SU-DHL-6 (cell line): ENCODE measurements at regions not wholly inside any gene's neighbourhood (a gene's known extent, or its start where the extent isn't known, plus 50 kb on each side); places are given as distances from the start of the nearest gene placed in this dataset.

Source experiments
- H2AFZ ChIP-seq: fragments of 200-600 bp; sonication (generic); 2 replicates; pipeline ENCODE4 v1.6.1; 2014; ENCODE audit warnings: low read depth, mild to moderate bottlenecking, moderate library complexity, mixed read lengths, antibody characterized with exemption, low read length; ENCODE audit not compliant: severe bottlenecking
- H3F3A ChIP-seq: fragments of 200-600 bp; shearing (Covaris generic); 2 replicates; pipeline ENCODE4 v1.6.0; 2016; ENCODE audit warnings: antibody characterized with exemption, mild to moderate bottlenecking; ENCODE audit not compliant: insufficient read depth
- H3K27ac ChIP-seq: fragments of 200-600 bp; sonication (generic); 2 replicates; pipeline ENCODE4 v1.5.1; 2016; ENCODE audit warnings: low read depth, mild to moderate bottlenecking, low read length, moderate library complexity, mixed read lengths
- H3K27me3 ChIP-seq: fragments of 200-600 bp; sonication (generic), shearing (Covaris generic); 2 replicates; pipeline ENCODE4 v1.6.0; 2014; ENCODE audit warnings: mild to moderate bottlenecking, low read length
- H3K36me3 ChIP-seq: fragments of 200-600 bp; sonication (generic); 2 replicates; pipeline ENCODE4 v1.6.1; 2014; ENCODE audit warnings: mild to moderate bottlenecking, low read length, mixed read lengths
- H3K4me2 ChIP-seq: fragments of 300-600, 200-600 bp; shearing (Covaris generic), sonication (generic); 2 replicates; pipeline ENCODE4 v1.6.0; 2014; ENCODE audit warnings: low read length, low read depth, mild to moderate bottlenecking; ENCODE audit not compliant: poor library complexity, severe bottlenecking
- H3K4me3 ChIP-seq: fragments of 200-600 bp; sonication (generic); 2 replicates; pipeline ENCODE4 v1.5.1; 2014; ENCODE audit warnings: antibody characterized with exemption, low read length, mild to moderate bottlenecking, mixed read lengths; ENCODE audit not compliant: insufficient read depth, poor library complexity, severe bottlenecking
- H3K79me2 ChIP-seq: fragments of 200-600 bp; sonication (generic); 2 replicates; pipeline ENCODE4 v1.6.1; 2014; ENCODE audit warnings: mild to moderate bottlenecking, low read length, moderate library complexity; ENCODE audit not compliant: insufficient read depth
- H3K9ac ChIP-seq: fragments of 200-600 bp; sonication (generic); 2 replicates; pipeline ENCODE4 v1.7.0; 2014; ENCODE audit warnings: mild to moderate bottlenecking, low read length
- H3K9me2 ChIP-seq: fragments of 200-600 bp; sonication (generic); replicated peaks from 2 replicates; pipeline ENCODE4 v1.6.1; 2014; ENCODE audit warnings: low read length; ENCODE audit not compliant: insufficient read depth
- H3K9me3 ChIP-seq: fragments of 200-600 bp; sonication (generic); 2 replicates; pipeline ENCODE4 v1.6.1; 2014; ENCODE audit warnings: low read length, mixed read lengths; ENCODE audit not compliant: insufficient read depth
- H4K20me1 ChIP-seq: fragments of 200-600 bp; sonication (generic); 2 replicates; pipeline ENCODE4 v1.6.1; 2014; ENCODE audit warnings: low read depth, mild to moderate bottlenecking, antibody characterized with exemption, low read length, moderate library complexity, mixed read lengths
- CTCF ChIP-seq: fragments of 200-600 bp; sonication (generic); IDR thresholded peaks from one replicate; pipeline ENCODE4 v1.5.1; 2017; ENCODE audit warnings: antibody characterized with exemption, mild to moderate bottlenecking, low read length, moderate library complexity; ENCODE audit not compliant: insufficient read depth, poor library complexity, severe bottlenecking
- EZH2phosphoT487 ChIP-seq: fragments of 200-600 bp; sonication (generic), shearing (Covaris generic); conservative IDR thresholded peaks from 2 replicates; pipeline ENCODE4 v1.6.1; 2018; ENCODE audit warnings: mild to moderate bottlenecking, antibody characterized with exemption, low read length, moderate library complexity, mixed read lengths

GRCh38 chr12:114774197-114774596 is 90.2 kb upstream of the TBX3 start:
- H3K27me3 ChIP-seq = no peaks in the 10 kb centered on the region
- H3K36me3 ChIP-seq = no peaks in the 10 kb centered on the region
- no peak overlapping the region for H3K27ac ChIP-seq
- no peaks in the 10 kb centered on the region for H3K79me2 ChIP-seq
- no peak overlapping the region for H3K4me3 ChIP-seq
- no peaks in the 10 kb centered on the region for H3K9me3 ChIP-seq
- H2AFZ ChIP-seq = no peak overlapping the region
- no peaks in the 10 kb centered on the region for H3K9me2 ChIP-seq
- H4K20me1 ChIP-seq = no peaks in the 10 kb centered on the region
- TF ChIP-seq CTCF = no peak
- no peak overlapping the region for H3K4me2 ChIP-seq
- H3K9ac ChIP-seq = no peak overlapping the region
- H3F3A ChIP-seq = no peaks in the 10 kb centered on the region

- no peaks in the 10 kb centered on the region for H3F3A ChIP-seq
- no peak overlapping the region for H3K9ac ChIP-seq
- no peak overlapping the region for H3K4me2 ChIP-seq
- no peaks in the 10 kb centered on the region for H3K27me3 ChIP-seq
- H3K36me3 ChIP-seq = no peaks in the 10 kb centered on the region
- H3K27ac ChIP-seq = no peak overlapping the region
- no peaks in the 10 kb centered on the region for H3K9me2 ChIP-seq
- no peaks in the 10 kb centered on the region for H4K20me1 ChIP-seq
- H3K4me3 ChIP-seq = no peak overlapping the region
- H3K79me2 ChIP-seq = no peaks in the 10 kb centered on the region
- H2AFZ ChIP-seq = no peak overlapping the region
- H3K9me3 ChIP-seq = no peaks in the 10 kb centered on the region
- TF ChIP-seq CTCF (no peak), EZH2phosphoT487 (no peak)
Observed at GRCh38 chr12:114770323-114770722, 86.3 kb upstream of the TBX3 start.

GRCh38 chr12:114769634-114770033 is 85.7 kb upstream of the TBX3 start:
- Histone ChIP-seq H3K79me2 (no peaks in the 10 kb centered on the region), H2AFZ (no peak overlapping the region), H3K9me2 (no peaks in the 10 kb centered on the region), H3K9ac (no peak overlapping the region), H3K27me3 (no peaks in the 10 kb centered on the region), H3F3A (no peaks in the 10 kb centered on the region), H3K36me3 (no peaks in the 10 kb centered on the region), H3K4me2 (no peak overlapping the region), H3K4me3 (no peak overlapping the region), H3K9me3 (no peaks in the 10 kb centered on the region), H4K20me1 (no peaks in the 10 kb centered on the region), H3K27ac (no peak overlapping the region)
- TF ChIP-seq EZH2phosphoT487 = no peak

GRCh38 chr12:114767906-114768722 is 84.1 kb upstream of the TBX3 start:
- Histone ChIP-seq H3K9me2 (no peaks in the 10 kb centered on the region), H3K27me3 (no peaks in the 10 kb centered on the region), H3K79me2 (no peaks in the 10 kb centered on the region), H3K36me3 (no peaks in the 10 kb centered on the region), H3F3A (no peaks in the 10 kb centered on the region), H3K4me2 (no peak overlapping the region), H3K4me3 (no peak overlapping the region), H2AFZ (no peak overlapping the region), H4K20me1 (no peaks in the 10 kb centered on the region), H3K27ac (no peak overlapping the region), H3K9me3 (no peaks in the 10 kb centered on the region), H3K9ac (no peak overlapping the region)
- TF ChIP-seq EZH2phosphoT487 (no peak), CTCF (no peak)
